GM18499 (cell line): ENCODE measurements at regions not wholly inside any gene's neighbourhood (a gene's known extent, or its start where the extent isn't known, plus 50 kb on each side); places are given as distances from the start of the nearest gene placed in this dataset.

Source experiments
- ATAC-seq: cut with Tn5 transposase; IDR thresholded peaks from one replicate; pipeline ENCODE4 v1.9.1; 2021; ENCODE audit warnings: moderate number of reproducible peaks; ENCODE audit not compliant: insufficient read depth, unreplicated experiment

GRCh38 chr6:120671519-120671918 lies 662.8 kb downstream of the TBC1D32 start:
- no peak for ATAC-seq

GRCh38 chr6:120652506-120652905 lies 681.8 kb downstream of the TBC1D32 start:
- ATAC-seq, result no peak

GRCh38 chr6:120648713-120649112 lies 685.6 kb downstream of the TBC1D32 start:
- no peak for ATAC-seq

DNA sequence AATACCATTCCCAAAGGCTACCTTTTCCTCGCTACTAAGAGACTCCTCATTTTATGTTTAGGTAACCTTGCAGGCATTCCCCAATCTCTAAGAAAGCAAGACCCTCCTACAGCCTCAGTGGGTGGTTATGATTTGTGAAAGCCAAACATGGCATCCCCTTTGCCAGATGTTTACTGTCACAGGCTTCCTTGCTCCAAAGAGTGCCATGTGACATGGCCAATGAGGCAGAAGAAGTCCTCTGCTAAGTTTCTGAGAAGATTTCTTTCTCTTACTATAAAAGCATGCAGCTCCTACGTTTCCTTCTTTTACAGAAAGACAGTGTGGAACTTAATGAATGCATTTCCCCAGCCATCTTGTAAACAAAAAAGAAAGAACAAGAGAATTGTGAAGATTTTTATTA lies 688.2 kb downstream of the TBC1D32 start:
- no peak for ATAC-seq

DNA sequence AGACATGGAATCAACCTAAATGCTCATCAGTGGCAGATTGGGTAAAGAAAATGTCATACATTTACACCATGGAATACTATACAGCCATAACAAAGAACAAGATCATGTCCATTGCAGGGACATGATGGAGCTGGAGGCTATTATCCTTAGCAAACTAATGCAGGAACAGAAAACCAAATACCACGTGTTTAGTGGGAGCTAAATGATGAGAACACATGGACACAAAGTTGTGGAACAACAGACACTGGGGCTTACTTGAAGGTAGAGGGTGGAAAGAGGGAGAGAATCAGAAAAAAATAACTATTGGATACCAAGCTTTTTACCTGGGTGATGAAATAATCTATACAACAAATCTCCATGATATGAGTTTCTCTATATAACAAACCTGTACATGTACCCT lies 701.3 kb downstream of the TBC1D32 start:
- no peak for ATAC-seq

GRCh38 chr6:120627612-120628011 lies 706.7 kb downstream of the TBC1D32 start:
- ATAC-seq, result no peak

DNA sequence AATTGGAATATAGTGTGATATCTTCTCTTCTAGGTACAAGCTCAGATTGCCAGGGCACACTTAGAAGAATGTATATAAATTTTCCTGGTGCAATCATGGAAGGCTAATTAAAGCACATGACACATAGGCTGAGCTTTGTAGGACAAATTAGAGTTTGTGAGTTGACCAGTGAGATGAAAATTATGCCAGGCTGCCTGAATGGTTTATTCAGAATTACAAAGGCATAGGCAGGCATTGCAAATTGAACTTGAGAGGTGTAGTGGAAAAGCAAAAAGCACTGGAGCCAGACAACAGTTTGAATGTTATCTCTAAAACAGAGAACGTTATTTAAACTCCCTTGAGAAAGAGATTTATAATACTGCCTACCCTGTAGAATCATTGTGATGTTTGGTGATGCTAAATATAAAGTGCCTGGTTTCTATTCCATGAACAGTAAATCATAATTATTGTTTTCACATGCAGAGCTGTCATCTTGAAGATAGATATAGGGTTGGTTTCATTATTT lies 712.1 kb downstream of the TBC1D32 start:
- no peak for ATAC-seq

DNA sequence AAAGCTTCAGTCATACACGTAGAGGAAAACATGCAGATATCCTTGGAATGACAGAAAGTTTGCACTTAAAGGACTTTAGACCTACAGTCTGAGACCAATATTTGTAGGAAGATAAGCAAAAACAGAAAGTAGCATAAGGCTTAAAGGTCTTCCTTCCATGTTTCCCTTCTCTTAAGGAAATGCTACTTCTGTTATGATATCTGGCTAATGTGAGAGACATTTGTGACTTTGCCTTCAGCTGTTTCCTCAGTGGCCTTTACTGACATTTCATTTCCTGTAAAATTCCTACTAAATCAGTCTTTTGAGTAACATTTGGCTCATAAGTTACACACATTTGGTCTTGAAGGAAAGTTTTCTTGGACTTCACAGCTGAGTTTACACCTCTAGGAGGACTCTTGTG lies 713.4 kb downstream of the TBC1D32 start:
- ATAC-seq, result no peak

- no peak for ATAC-seq
Observed at GRCh38 chr6:120615238-120615637, 719.0 kb downstream of the TBC1D32 start.

- ATAC-seq, result no peak
Observed at GRCh38 chr6:120614723-120615122, 719.6 kb downstream of the TBC1D32 start.

GRCh38 chr6:120608826-120609225 lies 725.5 kb downstream of the TBC1D32 start:
- no peak for ATAC-seq

DNA sequence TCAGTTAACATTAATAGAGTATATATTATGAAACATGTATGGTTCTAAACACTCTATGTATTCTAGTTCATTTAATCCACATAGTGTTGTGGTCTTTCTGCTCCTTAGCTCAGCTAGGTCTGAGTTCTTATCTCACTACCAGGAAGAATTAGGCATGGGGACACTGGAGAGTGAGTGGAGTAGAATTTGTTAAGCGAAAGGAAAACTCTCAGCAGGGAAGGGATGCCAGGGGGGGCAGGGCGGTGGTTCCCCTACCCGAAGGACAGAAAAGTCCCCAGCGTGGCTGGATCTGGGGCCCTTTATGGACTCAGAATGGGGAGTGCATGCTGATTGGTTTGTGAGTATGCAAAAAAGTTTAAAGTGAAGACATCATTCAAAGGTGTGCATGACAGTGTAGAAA lies 727.5 kb downstream of the TBC1D32 start:
- ATAC-seq, result no peak

- no peak for ATAC-seq
Observed at GRCh38 chr6:120604510-120604909, 729.8 kb downstream of the TBC1D32 start.

DNA sequence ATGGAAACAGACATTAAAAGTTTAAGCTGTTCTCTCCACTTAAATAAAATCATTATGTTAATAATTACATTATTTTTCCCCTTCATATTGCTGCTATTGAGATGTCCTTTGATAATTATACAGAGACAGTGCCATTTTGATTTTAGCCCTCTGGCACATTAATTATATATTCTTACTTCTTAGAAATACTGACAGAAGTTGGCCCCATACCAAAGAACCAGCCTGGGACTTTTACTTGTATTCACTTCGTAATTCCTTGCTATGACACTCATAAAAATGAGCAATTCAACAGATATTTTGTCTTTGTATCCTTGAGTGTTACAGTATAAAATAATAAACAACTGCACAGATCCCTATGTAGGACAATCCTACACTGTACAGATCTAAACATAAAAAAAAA lies 743.7 kb downstream of the TBC1D32 start:
- ATAC-seq, result no peak

DNA sequence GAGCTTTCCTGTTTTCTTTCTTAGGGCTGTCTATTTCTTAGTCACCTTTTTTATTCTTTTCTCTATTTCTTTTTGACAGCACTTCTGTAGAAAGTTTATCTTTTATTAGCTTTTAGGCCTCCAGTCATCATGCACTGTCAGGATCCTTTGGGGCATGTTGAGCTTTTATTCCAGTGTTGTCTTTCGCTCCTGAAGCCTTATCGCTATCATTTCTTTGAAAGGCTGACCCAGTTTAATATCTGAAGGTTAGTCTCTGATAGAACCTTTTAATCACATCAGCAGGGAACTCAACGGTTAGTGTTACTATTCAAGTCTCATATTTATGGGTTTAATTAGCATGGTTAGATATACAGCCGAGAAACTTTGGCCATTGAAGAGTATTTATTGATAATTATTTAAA lies 745.9 kb downstream of the TBC1D32 start:
- no peak for ATAC-seq

GRCh38 chr6:120587381-120587780 lies 746.9 kb downstream of the TBC1D32 start:
- ATAC-seq, result no peak

DNA sequence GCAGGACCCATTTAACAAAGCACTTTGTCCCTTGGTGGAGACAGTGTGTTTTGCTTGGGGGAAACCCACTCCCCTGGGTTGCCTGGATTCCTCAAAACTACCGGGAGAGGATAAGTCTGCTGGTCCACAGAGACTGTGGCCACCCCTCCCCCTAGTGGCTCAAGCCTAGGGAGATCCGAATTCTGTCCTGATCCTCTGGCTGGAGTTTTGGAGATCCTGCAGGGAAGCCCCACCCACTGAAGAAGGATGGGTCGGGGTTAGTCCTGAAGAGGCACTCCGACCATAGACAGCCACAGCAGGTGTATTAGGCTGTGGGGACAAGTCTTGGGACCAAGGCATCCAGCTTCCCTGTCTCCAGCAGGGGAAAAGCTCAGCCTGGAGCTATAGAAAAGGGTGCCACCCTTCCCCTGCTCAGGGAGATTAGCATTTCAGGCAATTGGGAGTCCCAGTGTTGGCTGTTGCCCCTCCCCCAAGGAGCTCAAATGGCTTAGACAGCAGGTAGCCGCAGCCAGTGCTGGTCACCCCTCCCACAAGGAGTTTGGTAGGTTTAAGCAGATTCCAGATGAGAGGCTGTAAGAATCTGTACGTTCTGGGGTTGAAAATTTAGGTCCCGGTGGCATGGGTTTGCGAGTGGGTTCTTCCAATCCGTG lies 750.0 kb downstream of the TBC1D32 start:
- no peak for ATAC-seq

DNA sequence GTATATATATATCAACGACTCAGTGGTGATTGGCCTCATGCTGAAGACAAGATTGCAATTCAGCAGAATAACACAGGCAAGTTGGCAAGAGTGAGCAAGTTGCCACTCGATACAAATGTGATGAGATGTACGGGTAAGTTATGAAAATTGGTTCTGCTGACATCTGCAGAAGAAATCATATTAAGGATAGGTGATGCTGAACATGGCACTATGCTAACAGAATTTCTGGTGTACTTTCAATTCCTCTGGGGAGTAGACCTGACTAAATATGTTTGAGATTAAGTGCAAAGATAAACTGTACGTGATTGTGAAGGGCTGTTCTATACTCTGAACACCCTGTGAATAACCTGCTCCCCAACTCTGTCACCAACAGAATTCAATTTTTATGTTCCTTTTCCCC lies 758.2 kb downstream of the TBC1D32 start:
- no peak for ATAC-seq

DNA sequence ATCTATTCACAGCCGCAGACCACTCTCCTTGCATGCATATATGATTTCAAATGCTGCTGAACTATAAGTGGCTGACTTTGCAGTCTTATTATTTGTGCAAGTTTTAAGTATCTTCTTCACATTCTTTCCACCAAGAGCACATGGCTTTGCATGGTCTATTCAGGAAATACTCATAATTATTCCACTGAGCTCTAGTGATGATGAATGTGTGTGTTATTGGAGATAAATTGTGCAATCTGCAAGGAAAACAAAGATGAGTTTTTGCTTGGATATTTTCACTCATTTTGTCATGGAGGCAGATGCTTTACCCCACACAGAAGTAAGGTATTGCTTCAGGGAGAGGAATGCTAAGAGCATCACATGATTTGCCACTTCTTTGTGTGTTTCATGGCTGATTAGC lies 764.6 kb downstream of the TBC1D32 start:
- no peak for ATAC-seq

GRCh38 chr6:120564779-120565178 lies 769.5 kb downstream of the TBC1D32 start:
- ATAC-seq, result no peak

- ATAC-seq, result no peak
Observed at GRCh38 chr6:120558294-120558693, 776.0 kb downstream of the TBC1D32 start.

DNA sequence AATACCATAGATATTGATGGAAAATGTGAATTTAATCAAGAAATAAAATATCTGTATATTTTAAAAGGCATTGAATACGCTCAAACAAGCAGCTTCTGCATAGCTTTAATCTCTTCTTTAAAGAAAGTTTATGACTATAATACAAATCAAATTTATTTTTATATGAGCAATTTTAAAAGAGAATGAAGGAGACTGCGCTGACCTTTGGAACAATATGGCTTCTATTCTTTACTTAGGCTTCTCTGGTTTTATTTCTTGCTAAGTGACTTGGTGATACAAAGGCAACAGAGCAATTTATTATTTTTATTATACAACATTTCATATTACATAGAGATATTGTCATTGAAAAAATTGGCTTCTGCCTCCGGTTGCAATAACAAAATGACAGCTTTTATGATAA lies 776.7 kb downstream of the TBC1D32 start:
- no peak for ATAC-seq

DNA sequence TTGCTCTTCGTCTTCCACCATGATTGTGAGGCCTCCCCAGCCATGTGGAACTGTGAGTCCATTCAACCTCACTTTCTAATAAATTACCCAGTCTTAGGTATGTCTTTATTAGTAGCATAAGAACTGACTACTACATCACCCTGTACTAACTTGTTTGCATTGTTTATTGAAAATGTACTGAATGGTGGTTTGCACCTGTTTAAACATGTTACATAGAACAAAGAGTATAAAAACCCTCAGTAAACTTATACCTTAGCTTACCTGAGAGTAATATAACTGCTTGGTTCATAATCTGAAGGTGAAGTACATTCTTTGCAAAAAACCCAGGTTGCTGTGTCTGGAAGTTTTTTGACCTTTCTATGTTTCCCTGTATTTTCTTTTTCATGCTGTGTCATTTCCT lies 777.8 kb downstream of the TBC1D32 start:
- ATAC-seq, result no peak
